ENCODE measurements at regions not wholly inside any gene's neighbourhood (a gene's known extent, or its start where the extent isn't known, plus 50 kb on each side); places are given as distances from the start of the nearest gene placed in this dataset.

- peaks cover 0 to under 1% (median 0%) of the 10 kb centered on the region in 9 donors for H3K4me1 ChIP-seq
- no peak for TF ChIP-seq CTCF (IDR thresholded peaks at IDR 0.05)
- no peak overlapping the region for H3K4me3 ChIP-seq
- H3K27me3 ChIP-seq: no peaks in the 10 kb centered on the region
- no peak for ATAC-seq
- no peak for DNase-seq
- H3K9me3 ChIP-seq: peaks cover 0 to 10% (median 0%) of the 10 kb centered on the region in 11 donors
- H3K27ac ChIP-seq: no peak overlapping the region
- H3K36me3 ChIP-seq: no peaks in the 10 kb centered on the region
- WGBS, 2 donors: 93 to 98% methylated on average over 2 of the region's 2 CpGs
- intact Hi-C loops (cut with DNase I): no loop called here
Observed at GRCh38 chr10:4252701-4253100, 467.7 kb upstream of the KLF6 start.

- Histone ChIP-seq H3K27ac (no peak overlapping the region), H3K4me1 (peaks cover 0 to 18% (median 12%) of the 10 kb centered on the region in 9 donors), H3K27me3 (no peaks in the 10 kb centered on the region), H3K9me3 (peaks cover 0 to 2% (median 0%) of the 10 kb centered on the region in 11 donors), H3K36me3 (no peaks in the 10 kb centered on the region), H3K4me3 (no peak overlapping the region)
- WGBS, 2 donors: 97 to 99% methylated on average over 2 of the region's 2 CpGs
- no peak for TF ChIP-seq CTCF (IDR thresholded peaks at IDR 0.05)
- intact Hi-C loops (cut with DNase I): no loop called here
- ATAC-seq (no peak), DNase-seq (no peak)
Observed at GRCh38 chr10:4250587-4250887, 465.5 kb upstream of the KLF6 start.

- TF ChIP-seq CTCF (IDR thresholded peaks at IDR 0.05): no peak
- no peaks in the 10 kb centered on the region for H3K36me3 ChIP-seq
- 83 to 84% methylated on average over 4 of the region's 4 CpGs for WGBS, 2 donors
- peak overlapping the region in 3 of 10 donors; percentile 17 to 39 (median 24) for H3K27ac ChIP-seq
- no peaks in the 10 kb centered on the region for H3K9me3 ChIP-seq
- peaks cover 0 to 20% (median 13%) of the 10 kb centered on the region in 9 donors for H3K4me1 ChIP-seq
- no peak overlapping the region for H3K4me3 ChIP-seq
- intact Hi-C loops (cut with DNase I): loop anchor here in 6 of 10 donors (10.0 kb wide), 9 partner anchors 95 to 515 kb away; no protein-coding TSS in a partner anchor
- H3K27me3 ChIP-seq: no peaks in the 10 kb centered on the region
- no peak for ATAC-seq
- DNase-seq: no peak
Observed at GRCh38 chr10:4249841-4250586, 465.0 kb upstream of the KLF6 start.

GRCh38 chr10:4247379-4247778, 462.4 kb upstream of the KLF6 start:
- peak overlapping the region in 7 of 10 donors; percentile 8 to 96 (median 92) for H3K27ac ChIP-seq
- ATAC-seq (no peak), DNase-seq (no peak)
- intact Hi-C loops (cut with DNase I): loop anchor here in 6 of 10 donors (10.0 kb wide), 9 partner anchors 97 to 517 kb away; no protein-coding TSS in a partner anchor
- H3K4me1 ChIP-seq: peaks cover 0 to 47% (median 31%) of the 10 kb centered on the region in 9 donors
- H3K36me3 ChIP-seq: no peaks in the 10 kb centered on the region
- no peaks in the 10 kb centered on the region for H3K9me3 ChIP-seq
- no peaks in the 10 kb centered on the region for H3K27me3 ChIP-seq
- TF ChIP-seq CTCF (IDR thresholded peaks at IDR 0.05): no peak
- H3K4me3 ChIP-seq: no peak overlapping the region
- 80 to 82% methylated on average over 5 of the region's 5 CpGs for WGBS, 2 donors
